ENCODE measurements at regions not wholly inside any gene's neighbourhood (a gene's known extent, or its start where the extent isn't known, plus 50 kb on each side); places are given as distances from the start of the nearest gene placed in this dataset.

- no peak for DNase-seq
These were observed 300.6 kb upstream of the AZI2 start for GRCh38 chr3:28649266-28649665.

- no peak for DNase-seq
These were observed 302.5 kb upstream of the AZI2 start for GRCh38 chr3:28651159-28651558.

GRCh38 chr3:28664123-28664522 lies 315.5 kb upstream of the AZI2 start:
- DNase-seq, result no peak

- DNase-seq, result peak; percentile 71
These were observed 319.3 kb upstream of the AZI2 start for GRCh38 chr3:28667646-28668621.

- DNase-seq, result no peak
These were observed 321.2 kb upstream of the AZI2 start for GRCh38 chr3:28669870-28670269.

- no peak for DNase-seq
These were observed 323.8 kb upstream of the AZI2 start for GRCh38 chr3:28672406-28672805.

- DNase-seq, result no peak
These were observed 324.8 kb upstream of the AZI2 start for GRCh38 chr3:28673446-28673845.

GRCh38 chr3:28674212-28674611 lies 325.6 kb upstream of the AZI2 start:
- no peak for DNase-seq

- no peak for DNase-seq
These were observed 329.0 kb upstream of the AZI2 start for GRCh38 chr3:28677581-28677980.

GRCh38 chr3:28678086-28678485 lies 329.5 kb upstream of the AZI2 start:
- no peak for DNase-seq

GRCh38 chr3:28680050-28680449 lies 331.4 kb upstream of the AZI2 start:
- DNase-seq, result no peak

GRCh38 chr3:28682121-28682520 lies 333.5 kb upstream of the AZI2 start:
- DNase-seq, result no peak

GRCh38 chr3:28690176-28690575 lies 341.6 kb upstream of the AZI2 start:
- DNase-seq, result no peak

GRCh38 chr3:28698706-28699105 lies 350.1 kb upstream of the AZI2 start:
- DNase-seq, result no peak

- DNase-seq, result no peak
These were observed 350.7 kb upstream of the AZI2 start for GRCh38 chr3:28699283-28699682.

GRCh38 chr3:28700728-28701127 lies 352.1 kb upstream of the AZI2 start:
- DNase-seq, result no peak

GRCh38 chr3:28703843-28704242 lies 355.2 kb upstream of the AZI2 start:
- no peak for DNase-seq

- no peak for DNase-seq
These were observed 362.7 kb upstream of the AZI2 start for GRCh38 chr3:28711293-28711692.

- no peak for DNase-seq
These were observed 368.3 kb upstream of the AZI2 start for GRCh38 chr3:28716939-28717338.

- DNase-seq, result no peak
These were observed 369.6 kb upstream of the AZI2 start for GRCh38 chr3:28718074-28718849.

GRCh38 chr3:28726840-28727239 lies 378.2 kb upstream of the AZI2 start:
- DNase-seq, result peak; percentile 32

- DNase-seq, result no peak
These were observed 378.7 kb upstream of the AZI2 start for GRCh38 chr3:28727307-28727706.

GRCh38 chr3:28738425-28738824 lies 389.8 kb upstream of the AZI2 start:
- no peak for DNase-seq

- DNase-seq, result no peak
These were observed 391.0 kb upstream of the AZI2 start for GRCh38 chr3:28739647-28740046.
